IPS-NIHi7 (cell line): ENCODE measurements at regions not wholly inside any gene's neighbourhood (a gene's known extent, or its start where the extent isn't known, plus 50 kb on each side); places are given as distances from the start of the nearest gene placed in this dataset.
"Not testable (repeated sequence)": the region's sequence is repeated elsewhere in the genome, so short reads cannot be mapped to it uniquely, and the experiment has no call there.

ENCODE experiments used
- DNase-seq: peaks from one replicate; pipeline ENCODE4 v3.0.0; 2012; ENCODE audit warnings: mixed read lengths; ENCODE audit errors: extremely low spot score

DNA sequence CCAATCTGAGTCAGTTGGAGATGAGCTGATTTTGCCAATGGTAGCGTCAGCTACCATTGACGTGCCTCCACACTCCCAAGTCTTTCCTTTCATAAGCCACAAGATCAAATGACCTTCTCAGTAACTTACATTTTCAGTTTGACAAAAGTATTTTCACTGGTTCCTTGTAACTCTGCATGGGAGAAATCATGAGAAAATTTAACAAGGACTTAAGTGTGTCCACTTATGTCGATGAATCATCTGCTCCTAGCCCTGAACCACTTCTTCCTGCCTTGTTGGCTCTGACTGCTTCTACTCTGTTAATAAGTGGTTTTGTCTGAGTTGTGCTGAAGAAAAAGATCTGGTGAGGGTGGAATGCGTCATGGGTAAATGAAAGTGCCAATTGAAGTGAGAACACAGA is 101.2 kb downstream of the NFKBIZ start:
- DNase-seq, result no peak

GRCh38 chr3:101950985-101951733 is 101.8 kb downstream of the NFKBIZ start:
- no peak for DNase-seq

- DNase-seq, result no peak
Observed at GRCh38 chr3:101954361-101954760, 105.0 kb downstream of the NFKBIZ start.

DNA sequence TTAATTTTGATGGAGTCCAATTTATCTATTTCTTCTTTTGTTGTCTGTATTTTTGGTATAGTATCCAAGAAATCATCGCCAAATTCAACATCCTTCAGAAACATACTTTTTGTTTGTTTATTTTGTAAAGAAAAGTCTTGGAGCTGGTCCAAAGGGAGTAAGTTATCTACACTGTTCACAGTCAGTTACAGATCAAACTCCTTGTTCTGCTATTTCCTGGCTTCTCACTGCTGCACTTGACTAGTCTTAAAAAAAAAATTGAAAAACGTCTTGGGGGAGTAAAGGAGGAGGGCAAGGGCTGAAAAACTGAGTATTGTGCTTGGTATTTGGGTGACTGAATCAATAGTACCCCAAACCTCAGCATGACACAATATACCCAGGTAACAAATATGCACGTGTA is 105.6 kb downstream of the NFKBIZ start:
- DNase-seq, result no peak

- DNase-seq, result no peak
Observed at GRCh38 chr3:101962055-101962454, 112.7 kb downstream of the NFKBIZ start.

DNA sequence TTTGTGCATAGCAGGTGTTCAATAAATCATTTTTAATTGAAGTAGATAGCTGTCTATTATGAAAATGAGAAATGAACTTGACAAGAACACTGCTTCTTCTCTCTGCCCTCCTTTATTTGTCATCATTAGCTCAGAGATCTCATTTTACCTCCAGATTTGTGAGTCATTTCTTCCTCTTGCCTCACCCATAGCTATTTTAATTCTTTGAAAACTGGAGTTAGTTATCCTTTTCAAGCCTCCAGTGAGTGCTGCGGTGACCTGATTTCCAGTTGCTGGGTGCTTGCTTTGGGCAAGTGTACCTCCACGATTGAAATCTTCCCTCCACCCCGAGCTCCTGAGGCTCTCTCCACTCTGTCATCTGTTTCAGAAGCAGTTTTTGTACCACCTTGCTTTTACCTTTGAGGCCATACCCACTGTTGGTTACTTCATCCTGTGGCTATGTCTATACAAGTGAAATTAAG is 114.6 kb downstream of the NFKBIZ start:
- DNase-seq, result no peak

- peak; percentile 18 for DNase-seq
Observed at GRCh38 chr3:101964861-101965260, 115.5 kb downstream of the NFKBIZ start.

- DNase-seq, result no peak
Observed at GRCh38 chr3:101966226-101966625, 116.9 kb downstream of the NFKBIZ start.

DNA sequence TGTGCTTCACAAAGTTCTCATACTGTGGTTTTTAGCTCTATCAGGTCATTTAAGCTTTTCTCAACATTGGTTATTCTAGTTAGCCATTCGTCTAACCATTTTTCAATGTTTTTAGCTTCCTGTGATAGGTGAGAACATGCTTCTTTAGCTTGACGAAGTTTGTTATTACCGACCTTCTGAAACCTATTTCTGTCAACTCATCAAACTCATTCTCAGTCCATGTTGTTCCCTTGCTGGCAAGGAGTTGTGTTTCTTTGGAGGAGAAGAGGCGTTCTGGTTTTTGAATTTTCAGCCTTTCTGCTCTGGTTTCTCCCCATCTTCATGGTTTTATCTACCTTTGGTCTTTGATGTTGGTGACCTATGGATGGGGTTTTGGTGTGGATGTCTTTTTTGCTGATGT is 120.9 kb downstream of the NFKBIZ start:
- no peak for DNase-seq

DNA sequence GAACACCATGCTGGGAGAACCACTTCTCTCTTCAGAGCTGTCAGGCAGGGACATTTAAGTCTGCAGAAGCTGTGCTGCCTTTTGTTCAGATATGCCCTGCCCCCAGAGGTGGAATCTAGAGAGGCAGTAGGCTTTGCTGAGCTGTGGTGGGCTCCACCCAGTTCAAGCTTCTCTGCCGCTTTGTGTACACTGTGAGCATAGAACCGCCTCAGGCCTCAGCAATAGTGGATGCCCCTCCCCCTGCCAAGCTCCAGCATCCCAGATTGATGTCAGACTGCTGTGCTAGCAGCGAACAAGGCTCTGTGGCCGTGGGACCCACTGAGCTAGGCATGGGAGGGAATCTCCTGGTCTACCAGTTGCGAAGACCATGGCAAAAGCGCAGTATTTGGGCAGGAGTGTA is 121.6 kb downstream of the NFKBIZ start:
- no peak for DNase-seq

- no peak for DNase-seq
Observed at GRCh38 chr3:101972430-101973162, 123.3 kb downstream of the NFKBIZ start.

- DNase-seq, result no peak
Observed at GRCh38 chr3:101973163-101973505, 123.8 kb downstream of the NFKBIZ start.

GRCh38 chr3:101975415-101975814 is 126.1 kb downstream of the NFKBIZ start:
- DNase-seq, result not testable (repeated sequence)

DNA sequence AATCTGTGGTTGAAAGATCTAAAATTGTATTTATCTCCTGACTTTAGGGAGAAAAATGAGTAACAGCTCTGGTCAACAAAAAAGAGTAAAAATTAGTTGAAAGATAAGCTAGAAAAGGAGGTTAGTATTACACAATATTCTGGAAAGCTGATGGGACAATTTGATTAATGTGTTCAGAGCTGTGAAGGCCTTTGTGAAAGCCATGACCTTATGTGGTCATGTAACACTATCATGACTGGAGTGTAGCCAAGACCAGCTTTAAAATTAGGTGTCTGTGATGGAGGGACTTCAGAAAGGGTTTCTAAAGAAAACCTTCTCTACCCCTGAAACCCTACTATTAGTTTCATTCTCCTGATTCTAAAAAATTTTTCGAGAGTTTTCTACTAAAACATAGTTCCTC is 127.2 kb downstream of the NFKBIZ start:
- DNase-seq, result no peak

DNA sequence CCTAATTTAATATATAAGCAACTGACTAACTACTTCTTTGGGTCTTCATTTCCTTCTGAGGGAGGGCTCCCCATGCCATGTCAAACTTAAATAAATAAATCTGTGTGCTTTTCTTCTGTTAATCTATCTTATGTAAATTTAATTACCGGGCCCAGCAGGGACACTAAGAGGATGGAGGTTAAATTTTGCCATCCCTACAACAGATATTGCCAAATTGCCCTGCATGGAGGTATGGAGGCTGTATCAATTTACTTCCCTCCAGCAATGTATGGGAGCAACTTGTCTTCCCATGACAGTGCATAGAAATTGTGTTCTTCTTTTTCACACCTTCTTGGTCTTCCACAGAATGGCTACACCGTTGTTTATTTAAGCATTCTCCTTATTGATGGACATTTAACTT is 129.0 kb downstream of the NFKBIZ start:
- no peak for DNase-seq

DNA sequence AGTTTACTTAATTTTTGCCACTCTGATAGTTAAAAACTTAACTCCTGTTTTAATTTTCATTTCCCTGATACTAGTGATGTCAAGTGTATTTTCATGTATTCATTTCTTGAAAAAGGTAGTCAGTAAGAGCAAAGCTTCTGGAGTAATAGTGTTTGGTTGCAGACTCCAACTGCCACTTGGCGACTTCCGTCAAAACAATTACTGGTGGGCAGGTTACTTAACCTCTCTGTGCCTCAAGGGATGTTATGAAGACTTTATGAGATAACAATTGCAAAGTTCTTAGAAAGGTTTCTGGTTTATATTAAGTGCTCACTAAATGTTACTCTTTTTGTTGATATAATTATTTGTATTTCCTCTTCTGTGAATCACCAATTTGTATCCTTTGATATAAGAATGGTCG is 129.7 kb downstream of the NFKBIZ start:
- DNase-seq, result no peak

DNA sequence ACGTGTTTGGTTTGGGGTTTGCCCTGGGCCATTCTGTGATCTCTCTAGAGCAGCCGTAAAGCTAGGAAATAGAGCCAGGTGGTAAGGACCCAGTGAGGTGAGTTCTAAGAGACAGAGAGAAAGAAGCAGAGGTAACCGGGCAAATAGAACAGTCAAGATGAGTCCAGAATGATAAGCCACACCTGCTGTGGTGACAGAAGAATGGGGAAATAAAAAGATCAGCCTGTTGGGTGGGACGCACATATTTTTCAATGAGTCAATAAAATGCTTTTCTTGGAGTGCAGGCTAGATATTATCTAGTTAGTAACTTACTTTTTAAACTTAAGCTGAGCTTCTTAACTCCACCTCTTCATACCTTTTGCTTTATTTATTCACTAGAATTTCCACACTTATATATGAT is 135.0 kb downstream of the NFKBIZ start:
- DNase-seq, result no peak

DNA sequence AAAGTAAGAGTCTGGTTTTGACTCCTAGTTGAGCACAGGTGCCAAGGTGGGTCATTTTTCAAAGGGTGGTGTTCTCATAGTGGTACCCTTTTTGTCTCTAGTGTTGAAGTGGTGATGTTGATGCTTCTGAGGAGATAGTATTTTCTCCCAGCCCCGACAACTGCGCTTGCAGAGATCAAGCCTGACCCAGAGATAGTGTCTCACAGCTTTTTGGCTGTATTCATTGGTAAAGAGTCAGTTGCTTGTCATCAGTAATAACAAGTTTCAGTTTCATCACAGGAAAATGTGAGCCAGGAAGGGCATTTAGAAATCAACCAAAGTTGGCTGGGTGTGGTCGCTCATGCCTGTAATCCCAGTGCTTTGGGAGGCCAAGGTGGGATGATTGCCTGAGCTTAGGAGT is 139.3 kb downstream of the NFKBIZ start:
- DNase-seq, result no peak

DNA sequence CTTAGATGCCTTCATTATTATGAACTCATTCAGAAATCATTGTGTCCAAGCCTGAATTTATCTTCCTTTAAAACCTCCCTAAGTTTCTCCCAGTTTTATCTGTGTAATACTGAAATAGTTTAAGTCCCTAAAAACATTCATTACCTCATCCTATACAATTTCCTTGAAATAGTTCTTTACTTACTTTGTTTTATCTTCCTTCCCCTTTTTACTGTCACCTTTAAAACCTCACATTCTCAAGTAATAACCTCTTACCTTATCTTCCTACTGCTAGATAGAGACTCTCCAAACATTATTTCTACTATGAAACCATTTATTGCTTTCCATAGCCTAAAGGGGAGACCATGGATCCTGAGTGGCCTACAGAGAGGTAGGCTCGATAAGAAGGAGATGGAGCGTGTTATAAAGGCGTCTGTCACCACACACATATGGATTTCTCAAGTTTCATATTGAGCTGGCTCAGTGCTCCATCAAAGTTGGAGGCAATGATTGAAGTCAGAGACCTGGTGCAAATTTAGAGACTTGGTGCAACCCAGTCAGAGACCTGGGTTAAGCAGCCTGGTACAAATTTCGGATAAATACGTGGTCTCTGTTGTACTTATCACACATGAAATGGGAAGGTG is 140.4 kb downstream of the NFKBIZ start:
- no peak for DNase-seq

DNA sequence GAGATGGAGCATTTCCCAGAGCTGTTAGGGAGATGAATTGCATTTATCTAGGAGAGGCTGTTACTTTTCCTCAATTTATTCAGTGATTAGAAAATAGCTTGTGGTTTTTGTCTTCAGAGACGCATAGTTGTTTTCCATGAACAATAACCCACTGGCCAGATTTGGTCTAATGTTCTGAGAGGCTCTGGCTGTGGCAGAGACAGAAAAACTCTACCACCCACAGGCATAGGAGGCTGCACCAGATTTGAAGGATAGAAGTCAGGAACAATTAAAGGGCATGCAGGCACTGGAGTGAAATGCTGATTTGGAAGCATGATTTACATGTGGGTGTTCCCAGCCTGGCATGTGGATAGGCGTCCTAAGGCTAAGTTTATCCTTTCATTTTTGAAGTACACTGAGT is 143.5 kb downstream of the NFKBIZ start:
- no peak for DNase-seq

DNA sequence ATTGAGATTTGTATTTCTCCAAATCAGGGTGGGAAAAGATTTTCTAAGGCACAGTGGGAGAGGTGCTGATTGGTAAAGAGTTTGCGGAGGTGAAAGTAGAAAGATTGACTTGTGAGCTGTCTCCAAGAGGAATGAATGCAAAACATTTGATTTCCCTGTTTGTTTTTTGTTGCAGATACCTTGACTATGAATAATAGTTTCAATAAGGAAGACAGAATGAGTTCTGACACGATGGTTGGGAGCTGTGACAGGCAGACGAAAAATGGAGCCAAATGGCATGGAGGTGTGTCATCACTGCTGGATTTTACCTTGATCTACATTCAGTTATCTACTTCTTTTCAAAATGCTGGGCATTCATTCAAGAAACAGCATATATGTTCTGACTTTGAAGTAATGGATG is 145.1 kb downstream of the NFKBIZ start:
- DNase-seq, result no peak

DNA sequence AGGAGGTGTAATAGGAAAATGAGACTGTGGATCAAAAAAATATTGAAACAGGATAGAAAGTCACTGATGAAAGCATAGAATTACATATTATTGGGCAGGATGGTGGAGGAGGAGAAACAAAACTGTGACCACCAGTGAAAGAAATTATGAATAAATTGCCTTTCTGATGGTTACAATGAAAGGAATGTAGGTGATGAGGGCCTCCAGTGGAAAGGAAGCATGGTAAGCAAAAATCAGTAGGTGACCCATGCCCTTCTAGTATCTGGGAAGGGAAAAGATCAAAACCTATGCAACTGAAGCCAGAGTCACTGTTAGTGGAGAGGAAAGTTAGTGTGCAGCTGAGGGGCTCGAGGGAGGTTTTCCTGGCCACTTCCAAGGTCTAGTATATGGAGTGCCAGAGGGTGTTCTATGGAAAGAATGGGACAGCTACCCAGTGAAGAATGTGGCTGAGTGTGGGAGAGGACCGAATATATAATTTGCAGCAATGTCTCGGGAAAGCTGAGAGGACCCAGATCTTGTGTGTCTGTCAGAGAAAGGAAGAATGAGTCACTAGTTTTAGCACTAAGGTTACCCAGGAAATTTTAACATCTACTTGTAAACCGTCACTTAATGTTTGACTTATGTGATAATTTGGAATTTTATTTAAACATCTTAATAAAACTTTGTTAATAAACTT is 146.2 kb downstream of the NFKBIZ start:
- DNase-seq, result no peak
